ENCODE measurements at regions not wholly inside any gene's neighbourhood (a gene's known extent, or its start where the extent isn't known, plus 50 kb on each side); places are given as distances from the start of the nearest gene placed in this dataset.

- H3K9me3 Mint-ChIP-seq: peaks cover 0 to 39% (median 8%) of the 10 kb centered on the region in 6 donors
- H3K4me1 Mint-ChIP-seq: no peaks in the 10 kb centered on the region
- no peak for DNase-seq
- H3K27me3 Mint-ChIP-seq (ENCODE audit: low read depth in 3 of 3): no peaks in the 10 kb centered on the region
- H3K36me3 Mint-ChIP-seq: no peaks in the 10 kb centered on the region
- H3K27ac Mint-ChIP-seq: no peak overlapping the region
- no peak overlapping the region for H3K4me3 Mint-ChIP-seq
Measured at GRCh38 chr14:26123459-26123858, 474.4 kb downstream of the NOVA1 start.

- no peak for DNase-seq
- no peak overlapping the region for H3K27ac Mint-ChIP-seq
- H3K36me3 Mint-ChIP-seq: no peaks in the 10 kb centered on the region
- no peak overlapping the region for H3K4me3 Mint-ChIP-seq
- no peaks in the 10 kb centered on the region for H3K4me1 Mint-ChIP-seq
- H3K9me3 Mint-ChIP-seq: peaks cover 0 to 39% (median 8%) of the 10 kb centered on the region in 6 donors
- no peaks in the 10 kb centered on the region for H3K27me3 Mint-ChIP-seq (ENCODE audit: low read depth in 3 of 3)
Measured at GRCh38 chr14:26121181-26121580, 476.7 kb downstream of the NOVA1 start.

- no peaks in the 10 kb centered on the region for H3K36me3 Mint-ChIP-seq
- H3K27me3 Mint-ChIP-seq (ENCODE audit: low read depth in 3 of 3): no peaks in the 10 kb centered on the region
- peaks cover 3 to 28% (median 9%) of the 10 kb centered on the region in 6 donors for H3K9me3 Mint-ChIP-seq
- H3K4me3 Mint-ChIP-seq: no peak overlapping the region
- DNase-seq: no peak
- H3K4me1 Mint-ChIP-seq: no peaks in the 10 kb centered on the region
- no peak overlapping the region for H3K27ac Mint-ChIP-seq
Measured at GRCh38 chr14:26113911-26114640, 483.8 kb downstream of the NOVA1 start.

GRCh38 chr14:26104717-26105116 lies 493.1 kb downstream of the NOVA1 start:
- Mint-ChIP-seq H3K36me3 (peaks cover 0 to 4% (median 0%) of the 10 kb centered on the region in 3 donors), H3K4me3 (no peak overlapping the region), H3K27me3 (ENCODE audit: low read depth in 3 of 3) (no peaks in the 10 kb centered on the region), H3K9me3 (peaks cover 5 to 41% (median 25%) of the 10 kb centered on the region in 6 donors), H3K4me1 (no peaks in the 10 kb centered on the region), H3K27ac (no peak overlapping the region)
- DNase-seq: no peak

- Mint-ChIP-seq H3K9me3 (peaks cover 10 to 35% (median 15%) of the 10 kb centered on the region in 6 donors), H3K27ac (no peak overlapping the region), H3K4me3 (no peak overlapping the region), H3K27me3 (ENCODE audit: low read depth in 3 of 3) (peaks cover 0 to 4% (median 0%) of the 10 kb centered on the region in 3 donors), H3K36me3 (no peaks in the 10 kb centered on the region), H3K4me1 (no peaks in the 10 kb centered on the region)
- DNase-seq: no peak
Measured at GRCh38 chr14:26097852-26098251, 500.0 kb downstream of the NOVA1 start.

GRCh38 chr14:26088275-26088674 lies 509.6 kb downstream of the NOVA1 start:
- H3K4me3 Mint-ChIP-seq: no peak overlapping the region
- H3K27ac Mint-ChIP-seq: no peak overlapping the region
- no peak for DNase-seq
- H3K27me3 Mint-ChIP-seq (ENCODE audit: low read depth in 3 of 3): peaks cover 0 to 2% (median 0%) of the 10 kb centered on the region in 3 donors
- H3K36me3 Mint-ChIP-seq: no peaks in the 10 kb centered on the region
- no peaks in the 10 kb centered on the region for H3K4me1 Mint-ChIP-seq
- H3K9me3 Mint-ChIP-seq: peaks cover 5 to 43% (median 18%) of the 10 kb centered on the region in 6 donors

GRCh38 chr14:26081043-26081442 lies 516.8 kb downstream of the NOVA1 start:
- H3K4me1 Mint-ChIP-seq: no peaks in the 10 kb centered on the region
- no peaks in the 10 kb centered on the region for H3K36me3 Mint-ChIP-seq
- no peak overlapping the region for H3K4me3 Mint-ChIP-seq
- H3K27ac Mint-ChIP-seq: no peak overlapping the region
- peaks cover 0 to 23% (median 12%) of the 10 kb centered on the region in 6 donors for H3K9me3 Mint-ChIP-seq
- H3K27me3 Mint-ChIP-seq (ENCODE audit: low read depth in 3 of 3): no peaks in the 10 kb centered on the region
- DNase-seq: no peak

- Mint-ChIP-seq H3K27me3 (ENCODE audit: low read depth in 3 of 3) (no peaks in the 10 kb centered on the region), H3K27ac (no peak overlapping the region), H3K4me1 (no peaks in the 10 kb centered on the region), H3K36me3 (peaks cover 0 to 4% (median 0%) of the 10 kb centered on the region in 3 donors), H3K4me3 (no peak overlapping the region), H3K9me3 (peaks cover 4 to 31% (median 10%) of the 10 kb centered on the region in 6 donors)
- no peak for DNase-seq
Measured at GRCh38 chr14:26078561-26078960, 519.3 kb downstream of the NOVA1 start.

- DNase-seq: no peak
- H3K9me3 Mint-ChIP-seq: peaks cover 4 to 35% (median 6%) of the 10 kb centered on the region in 6 donors
- no peak overlapping the region for H3K4me3 Mint-ChIP-seq
- no peak overlapping the region for H3K27ac Mint-ChIP-seq
- H3K4me1 Mint-ChIP-seq: no peaks in the 10 kb centered on the region
- no peaks in the 10 kb centered on the region for H3K27me3 Mint-ChIP-seq (ENCODE audit: low read depth in 3 of 3)
- peaks cover 0 to 4% (median 0%) of the 10 kb centered on the region in 3 donors for H3K36me3 Mint-ChIP-seq
Measured at GRCh38 chr14:26074892-26075291, 522.9 kb downstream of the NOVA1 start.

GRCh38 chr14:26070443-26070842 lies 527.4 kb downstream of the NOVA1 start:
- no peak for DNase-seq
- peaks cover 0 to 4% (median 0%) of the 10 kb centered on the region in 3 donors for H3K36me3 Mint-ChIP-seq
- H3K27me3 Mint-ChIP-seq (ENCODE audit: low read depth in 3 of 3): peaks cover 0 to 2% (median 0%) of the 10 kb centered on the region in 3 donors
- no peak overlapping the region for H3K4me3 Mint-ChIP-seq
- no peaks in the 10 kb centered on the region for H3K4me1 Mint-ChIP-seq
- H3K27ac Mint-ChIP-seq: no peak overlapping the region
- H3K9me3 Mint-ChIP-seq: peaks cover 8 to 42% (median 12%) of the 10 kb centered on the region in 6 donors

- Mint-ChIP-seq H3K27me3 (ENCODE audit: low read depth in 3 of 3) (peaks cover 0 to 2% (median 0%) of the 10 kb centered on the region in 3 donors), H3K36me3 (no peaks in the 10 kb centered on the region), H3K4me1 (no peaks in the 10 kb centered on the region), H3K27ac (no peak overlapping the region), H3K4me3 (no peak overlapping the region), H3K9me3 (peaks cover 0 to 30% (median 10%) of the 10 kb centered on the region in 6 donors)
- DNase-seq: no peak
Measured at GRCh38 chr14:26067786-26068459, 529.9 kb downstream of the NOVA1 start.

GRCh38 chr14:26067341-26067740 lies 530.5 kb downstream of the NOVA1 start:
- DNase-seq: no peak
- peaks cover 0 to 27% (median 10%) of the 10 kb centered on the region in 6 donors for H3K9me3 Mint-ChIP-seq
- H3K4me1 Mint-ChIP-seq: no peaks in the 10 kb centered on the region
- H3K36me3 Mint-ChIP-seq: no peaks in the 10 kb centered on the region
- peaks cover 0 to 2% (median 0%) of the 10 kb centered on the region in 3 donors for H3K27me3 Mint-ChIP-seq (ENCODE audit: low read depth in 3 of 3)
- H3K4me3 Mint-ChIP-seq: no peak overlapping the region
- no peak overlapping the region for H3K27ac Mint-ChIP-seq

- Mint-ChIP-seq H3K27ac (no peak overlapping the region), H3K4me3 (no peak overlapping the region), H3K4me1 (no peaks in the 10 kb centered on the region), H3K9me3 (peaks cover 0 to 42% (median 15%) of the 10 kb centered on the region in 6 donors), H3K36me3 (peaks cover 0 to 4% (median 0%) of the 10 kb centered on the region in 3 donors), H3K27me3 (ENCODE audit: low read depth in 3 of 3) (peaks cover 0 to 1% (median 0%) of the 10 kb centered on the region in 3 donors)
- DNase-seq: no peak
Measured at GRCh38 chr14:26056036-26056616, 541.7 kb downstream of the NOVA1 start.

- no peak overlapping the region for H3K27ac Mint-ChIP-seq
- no peak overlapping the region for H3K4me3 Mint-ChIP-seq
- no peaks in the 10 kb centered on the region for H3K27me3 Mint-ChIP-seq (ENCODE audit: low read depth in 3 of 3)
- no peak for DNase-seq
- no peaks in the 10 kb centered on the region for H3K36me3 Mint-ChIP-seq
- peaks cover 3 to 22% (median 11%) of the 10 kb centered on the region in 6 donors for H3K9me3 Mint-ChIP-seq
- no peaks in the 10 kb centered on the region for H3K4me1 Mint-ChIP-seq
Measured at GRCh38 chr14:26032348-26032747, 565.5 kb downstream of the NOVA1 start.
